Activated T-helper 1 cell treated with anti-CD3 and anti-CD28 coated beads, Interleukin-2, amount 50 U/mL, for 16 hours (primary cell): ENCODE measurements at regions not wholly inside any gene's neighbourhood (a gene's known extent, or its start where the extent isn't known, plus 50 kb on each side); places are given as distances from the start of the nearest gene placed in this dataset.

ENCODE experiments used
- DNase-seq, 2 donors: peaks; one replicate each; pipeline ENCODE4 v3.0.0-alpha.2; 2020; ENCODE audit warnings: low read depth in 1 of 2, low spot score in 1 of 2

GRCh38 chr5:86768699-86769202 is 151.0 kb downstream of the COX7C start:
- no peak for DNase-seq

- DNase-seq: no peak
Observed at GRCh38 chr5:86780018-86780417, 162.3 kb downstream of the COX7C start.

DNA sequence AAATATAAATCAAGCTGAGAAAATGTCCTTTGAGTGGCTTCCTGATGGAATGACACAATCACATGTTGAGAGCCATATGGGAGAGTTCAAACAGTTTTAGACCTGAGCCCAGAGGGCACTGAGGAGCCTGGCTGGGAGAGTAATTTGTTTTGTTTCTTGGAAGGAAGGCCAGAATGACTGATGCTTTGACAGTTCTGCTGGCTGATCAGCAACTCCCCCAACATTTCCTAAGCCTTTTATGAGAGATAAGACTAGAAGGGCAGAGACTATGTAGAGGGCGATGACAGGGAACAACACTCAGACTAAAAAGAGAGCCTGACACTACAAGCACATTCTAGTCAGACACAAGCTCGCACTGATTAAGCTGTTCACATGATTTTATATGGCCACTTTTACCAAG is 169.2 kb downstream of the COX7C start:
- no peak for DNase-seq

GRCh38 chr5:86795659-86796058 is 177.9 kb downstream of the COX7C start:
- no peak for DNase-seq

GRCh38 chr5:86797677-86798076 is 179.9 kb downstream of the COX7C start:
- DNase-seq: no peak

- no peak for DNase-seq
Observed at GRCh38 chr5:86806206-86806605, 188.5 kb downstream of the COX7C start.

GRCh38 chr5:86807046-86808031 is 189.6 kb downstream of the COX7C start:
- DNase-seq: no peak

- no peak for DNase-seq
Observed at GRCh38 chr5:86814315-86814714, 196.6 kb downstream of the COX7C start.

DNA sequence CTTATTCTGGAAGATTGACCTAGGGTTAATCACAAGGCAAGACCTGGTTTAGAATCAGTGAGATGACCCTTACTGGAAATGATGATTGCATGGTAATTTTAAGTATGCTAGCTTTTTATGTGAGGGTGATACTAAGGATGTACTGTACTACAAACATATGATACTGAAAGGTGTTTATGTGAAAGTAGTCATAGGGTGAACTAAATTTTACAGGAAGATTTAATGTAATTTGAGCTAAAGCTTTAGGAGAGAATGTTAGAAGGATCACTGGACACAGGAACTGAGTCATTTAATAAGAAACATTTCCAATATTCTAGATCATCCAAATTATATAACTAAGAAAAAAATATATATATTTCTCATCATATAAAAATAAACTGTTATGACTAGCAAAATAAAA is 197.2 kb downstream of the COX7C start:
- DNase-seq: no peak

DNA sequence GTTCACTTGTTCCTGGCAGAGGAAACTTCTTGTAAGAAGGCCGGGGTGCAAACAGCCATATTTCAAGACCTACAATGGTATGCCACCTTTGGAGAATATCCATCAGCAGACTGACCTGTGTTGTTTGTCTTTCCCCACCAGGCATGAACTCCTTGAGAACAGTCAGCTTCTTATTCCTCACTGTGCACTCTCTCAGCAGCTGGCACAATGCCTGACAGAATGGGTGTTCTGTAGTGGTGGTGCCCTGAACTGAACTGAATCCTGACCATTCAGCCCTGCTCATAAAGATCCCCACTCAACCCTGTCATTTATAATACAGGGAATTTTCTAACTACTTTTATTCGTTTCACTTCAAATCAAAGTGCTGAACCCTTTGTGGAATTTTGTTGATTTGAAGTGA is 206.9 kb downstream of the COX7C start:
- DNase-seq: no peak

DNA sequence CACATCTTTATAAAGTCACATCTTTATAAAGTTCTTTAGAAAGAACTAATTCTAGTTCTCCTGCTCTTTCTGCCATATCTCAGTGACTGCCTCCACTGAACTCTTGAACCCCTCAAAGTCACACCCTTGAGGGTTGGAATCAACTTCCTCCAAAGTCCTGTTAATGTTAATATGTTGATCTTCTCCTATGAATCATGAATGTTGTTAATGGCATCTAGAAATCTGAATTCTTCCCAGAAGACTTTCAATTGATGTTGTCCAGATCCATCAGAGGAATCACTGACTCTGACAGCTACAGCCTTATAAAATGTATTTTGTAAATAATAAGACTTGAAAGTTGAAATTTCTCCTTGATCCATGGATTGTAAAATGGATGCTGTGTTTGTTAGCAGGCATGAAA is 213.4 kb downstream of the COX7C start:
- no peak for DNase-seq

DNA sequence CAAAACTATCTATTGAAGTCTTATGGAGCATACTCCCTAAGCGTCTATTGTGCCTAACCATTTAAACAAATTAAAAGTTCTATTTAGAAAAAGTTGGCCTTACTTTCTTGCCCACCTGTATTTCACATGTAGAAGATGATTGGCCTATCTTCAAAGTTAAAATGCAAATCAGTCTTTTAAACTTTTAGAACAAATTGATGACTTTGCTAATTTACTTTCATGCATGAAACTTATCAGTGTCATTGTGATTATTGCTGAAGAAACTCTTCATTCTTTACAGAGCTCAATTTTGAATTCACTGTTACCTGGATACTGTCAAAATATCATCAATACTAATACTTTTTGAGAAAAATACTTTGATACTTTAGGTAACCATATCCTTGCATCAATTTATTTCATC is 216.1 kb downstream of the COX7C start:
- no peak for DNase-seq

DNA sequence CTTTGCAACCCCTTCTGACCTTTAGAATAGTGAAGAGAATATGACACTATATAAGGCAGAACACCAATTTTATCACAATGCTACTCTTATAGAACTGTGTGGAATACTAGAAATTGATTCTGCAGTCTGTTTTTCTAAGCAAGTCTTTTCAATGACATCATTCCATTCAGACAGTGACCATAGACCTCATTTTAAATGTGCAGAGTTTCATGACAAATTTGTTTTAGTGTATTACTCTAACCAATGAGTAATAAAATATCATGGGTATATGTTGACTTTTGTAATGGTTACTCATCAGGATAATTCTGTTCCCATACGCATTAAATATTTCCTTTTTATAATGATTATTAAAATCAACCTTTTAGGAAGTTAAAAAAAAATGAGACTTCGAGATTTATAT is 219.9 kb downstream of the COX7C start:
- DNase-seq: no peak

DNA sequence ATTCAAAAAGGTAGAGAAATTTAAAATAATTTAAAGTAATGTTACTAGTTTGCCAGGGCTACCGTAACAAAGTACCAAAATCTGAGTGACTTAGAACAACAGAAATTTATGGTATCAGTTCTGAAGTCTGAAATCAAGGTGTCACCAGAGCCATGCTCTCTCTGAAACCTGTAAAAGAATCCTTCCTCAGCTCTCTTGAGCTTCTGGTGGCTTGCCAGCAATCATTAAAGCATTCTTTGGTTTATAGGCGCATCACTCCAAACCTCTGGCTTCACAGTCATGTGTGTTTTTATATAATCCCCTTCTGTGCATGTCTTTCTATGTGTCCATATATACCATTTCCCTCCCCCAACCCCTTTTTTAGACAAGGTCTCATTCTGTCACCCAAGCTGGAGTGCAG is 220.3 kb downstream of the COX7C start:
- no peak for DNase-seq

DNA sequence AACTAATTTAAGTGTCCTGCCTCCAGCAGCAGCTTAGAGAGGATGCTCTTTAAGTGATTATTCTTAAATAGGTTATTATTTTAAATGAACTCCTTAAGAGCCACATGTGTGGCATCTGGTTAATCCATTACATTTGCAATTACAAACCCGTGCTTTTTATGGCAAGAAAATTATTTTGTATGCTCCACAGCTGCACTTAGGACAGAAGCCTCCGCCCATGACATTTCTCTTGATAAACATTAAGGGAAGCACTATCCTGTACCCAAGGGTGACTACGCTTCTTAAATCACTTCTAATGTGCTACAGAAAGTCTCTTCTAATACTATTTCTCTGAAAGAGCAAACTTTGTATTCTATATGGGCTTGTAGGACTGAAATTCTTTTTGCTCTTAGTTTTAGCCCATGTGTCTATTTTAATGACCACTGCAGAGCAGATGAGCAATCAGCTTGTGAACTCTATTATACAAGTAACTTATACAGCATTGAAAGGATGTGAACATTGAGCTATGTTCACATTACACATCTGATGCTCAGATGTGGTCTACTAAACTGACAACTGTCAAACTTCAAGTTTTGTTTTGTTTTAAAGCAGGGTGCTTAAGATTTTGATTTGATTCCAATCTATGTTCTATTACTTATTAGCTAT is 223.4 kb downstream of the COX7C start:
- DNase-seq: no peak

- DNase-seq: no peak
Observed at GRCh38 chr5:86858442-86858841, 240.7 kb downstream of the COX7C start.

GRCh38 chr5:86861512-86861911 is 243.8 kb downstream of the COX7C start:
- DNase-seq: no peak

DNA sequence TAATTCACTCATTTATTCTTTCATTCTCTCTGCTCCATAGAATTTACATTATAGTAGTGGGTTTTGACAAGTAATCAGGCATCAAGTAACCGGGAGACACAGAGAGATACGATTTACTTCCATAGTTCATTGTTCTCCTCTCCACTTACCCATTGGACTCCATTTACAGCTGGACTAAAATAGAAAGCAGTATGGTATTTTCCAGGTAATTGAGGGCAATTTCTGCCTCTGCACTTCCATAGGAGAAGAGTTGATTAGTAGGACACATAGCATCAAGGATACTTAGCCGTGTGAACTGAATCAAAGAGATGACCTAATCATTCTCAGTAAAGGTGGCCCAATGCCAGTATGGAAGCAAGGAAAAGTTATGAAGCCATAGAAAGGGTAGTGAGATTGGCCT is 244.4 kb downstream of the COX7C start:
- DNase-seq: no peak

GRCh38 chr5:86864051-86864450 is 246.3 kb downstream of the COX7C start:
- no peak for DNase-seq

GRCh38 chr5:86865256-86865785 is 247.6 kb downstream of the COX7C start:
- no peak for DNase-seq

- no peak for DNase-seq
Observed at GRCh38 chr5:86866036-86866435, 248.3 kb downstream of the COX7C start.

DNA sequence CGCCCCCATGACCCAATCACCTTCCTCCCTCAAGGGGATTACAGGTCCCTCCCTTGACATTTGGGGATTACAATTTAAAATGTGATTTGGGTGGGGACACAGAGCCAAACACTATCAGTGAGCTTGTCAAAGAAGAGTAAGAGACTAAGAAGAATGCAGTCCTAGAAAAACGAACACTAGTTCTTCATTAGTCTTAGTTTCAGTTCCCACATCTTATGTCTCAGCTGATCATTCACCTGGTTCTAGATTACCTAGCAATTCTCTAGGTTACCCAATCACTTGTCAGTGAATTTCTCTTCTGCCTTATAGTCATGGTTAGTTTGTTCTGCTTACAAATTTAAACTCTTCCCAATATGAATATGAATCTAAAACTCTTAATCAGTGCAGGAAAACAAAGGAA is 251.5 kb downstream of the COX7C start:
- DNase-seq: no peak
